LNCaP clone FGC (cell line): ENCODE measurements at regions not wholly inside any gene's neighbourhood (a gene's known extent, or its start where the extent isn't known, plus 50 kb on each side); places are given as distances from the start of the nearest gene placed in this dataset.

ENCODE experiments used
- DNase-seq: peaks from one replicate; pipeline ENCODE4 v3.0.0-alpha.2; 2011; ENCODE audit warnings: low read depth
- H3K4me3 ChIP-seq: 2 replicates; pipeline ENCODE4 v1.5.1; 2011; ENCODE audit warnings: mild to moderate bottlenecking, low read depth, low read length, control low read depth
- CTCF ChIP-seq: IDR thresholded peaks from 2 replicates; pipeline ENCODE4 v1.5.1; 2012; ENCODE audit warnings: mild to moderate bottlenecking; ENCODE audit not compliant: control insufficient read depth, insufficient read depth; ENCODE audit errors: extremely low read depth

GRCh38 chr11:39078465-39078864 lies 2381.0 kb downstream of the LRRC4C start:
- no peak for DNase-seq
- TF ChIP-seq CTCF, result no peak
- H3K4me3 ChIP-seq, result no peak overlapping the region

DNA sequence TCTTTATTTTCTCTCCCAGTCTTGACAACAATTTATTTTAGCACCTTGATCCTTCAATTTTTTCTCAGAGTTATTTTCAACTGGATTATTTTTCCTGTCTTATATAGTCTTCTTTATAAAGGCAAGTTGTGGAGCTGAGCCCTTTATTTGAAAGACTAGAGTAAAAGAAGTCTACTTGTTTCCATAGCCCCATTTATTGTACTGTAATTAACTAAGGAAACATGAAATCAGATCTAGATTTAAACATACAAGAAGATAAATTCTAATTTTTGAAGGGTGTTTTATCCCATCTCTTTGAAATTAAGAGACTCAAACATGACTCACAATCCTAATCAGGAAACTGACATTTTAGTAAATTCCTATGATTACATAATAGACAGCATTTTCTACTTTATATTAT lies 2421.8 kb downstream of the LRRC4C start:
- no peak for TF ChIP-seq CTCF
- no peak overlapping the region for H3K4me3 ChIP-seq
- DNase-seq, result no peak

DNA sequence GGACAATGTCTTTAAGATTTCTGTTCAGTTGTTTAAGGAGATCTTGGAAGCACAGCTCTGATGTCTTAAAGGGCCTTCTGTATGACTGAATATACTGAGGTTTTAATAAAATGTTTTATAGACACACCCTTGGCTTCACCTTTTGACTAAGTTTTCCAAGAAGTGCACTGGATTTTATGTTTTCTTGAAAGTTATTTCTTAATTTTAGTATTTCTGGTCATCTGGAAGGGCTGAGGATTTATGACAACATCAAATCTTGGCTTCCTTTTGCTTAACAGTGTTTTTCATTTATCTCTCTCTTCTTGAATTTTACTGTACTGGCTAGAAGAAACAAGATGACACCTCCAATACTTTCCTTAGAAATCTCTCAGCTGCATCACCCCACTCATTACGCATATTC lies 2423.4 kb downstream of the LRRC4C start:
- TF ChIP-seq CTCF, result no peak
- no peak overlapping the region for H3K4me3 ChIP-seq
- DNase-seq, result no peak

- no peak for DNase-seq
- no peak overlapping the region for H3K4me3 ChIP-seq
- TF ChIP-seq CTCF, result no peak
Observed at GRCh38 chr11:39021539-39021938, 2423.5 kb upstream of the RAG2 start.

GRCh38 chr11:39011797-39012196 lies 2413.8 kb upstream of the RAG2 start:
- no peak overlapping the region for H3K4me3 ChIP-seq
- TF ChIP-seq CTCF, result no peak
- no peak for DNase-seq

DNA sequence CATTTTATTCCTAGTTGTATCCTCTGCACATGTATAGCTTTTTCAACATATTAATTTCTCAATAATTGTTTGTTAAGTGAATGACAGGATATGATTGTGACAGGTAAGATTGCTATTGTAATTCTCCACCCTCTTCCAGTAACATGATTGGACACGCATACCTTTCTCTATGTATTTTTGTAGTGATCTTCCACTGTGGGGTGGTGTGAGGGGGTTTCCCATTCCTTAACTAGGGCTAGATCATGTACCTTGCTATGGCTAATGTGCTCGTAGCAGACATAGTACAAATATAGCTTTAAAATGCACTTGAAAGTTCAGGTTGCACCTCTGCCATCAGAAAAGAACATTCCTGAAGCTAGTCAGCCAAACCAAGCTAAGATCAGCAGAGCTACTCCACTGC lies 2392.8 kb upstream of the RAG2 start:
- H3K4me3 ChIP-seq, result no peak overlapping the region
- DNase-seq, result no peak
- no peak for TF ChIP-seq CTCF

- TF ChIP-seq CTCF, result no peak
- H3K4me3 ChIP-seq, result no peak overlapping the region
Observed at GRCh38 chr11:38990139-38990538, 2392.1 kb upstream of the RAG2 start.

More at GRCh38 chr11:38990139-38990538, 2392.1 kb upstream of the RAG2 start:
- DNase-seq, result peak; percentile 48
